ENCODE measurements at regions not wholly inside any gene's neighbourhood (a gene's known extent, or its start where the extent isn't known, plus 50 kb on each side); places are given as distances from the start of the nearest gene placed in this dataset.

DNA sequence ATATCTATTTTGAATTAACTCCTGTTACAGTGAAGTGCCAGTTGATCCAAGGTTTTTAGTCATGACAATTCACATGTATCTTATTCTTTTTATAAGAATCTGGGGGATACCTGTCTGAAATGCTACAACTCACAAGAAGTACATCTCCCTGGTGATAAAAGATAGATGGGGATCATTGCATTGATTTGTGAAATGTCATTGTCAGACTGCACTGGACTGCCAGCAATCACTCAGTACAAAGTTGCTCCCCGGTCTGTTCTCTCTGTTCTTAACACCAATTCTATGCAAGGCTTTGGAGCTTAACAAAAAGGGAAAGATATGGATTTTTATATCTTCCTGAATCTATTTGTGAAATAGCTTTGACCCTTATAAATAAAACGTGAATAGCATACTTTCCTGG is 171.8 kb upstream of the PCSK5 start:
- TF ChIP-seq, protein P1, sequence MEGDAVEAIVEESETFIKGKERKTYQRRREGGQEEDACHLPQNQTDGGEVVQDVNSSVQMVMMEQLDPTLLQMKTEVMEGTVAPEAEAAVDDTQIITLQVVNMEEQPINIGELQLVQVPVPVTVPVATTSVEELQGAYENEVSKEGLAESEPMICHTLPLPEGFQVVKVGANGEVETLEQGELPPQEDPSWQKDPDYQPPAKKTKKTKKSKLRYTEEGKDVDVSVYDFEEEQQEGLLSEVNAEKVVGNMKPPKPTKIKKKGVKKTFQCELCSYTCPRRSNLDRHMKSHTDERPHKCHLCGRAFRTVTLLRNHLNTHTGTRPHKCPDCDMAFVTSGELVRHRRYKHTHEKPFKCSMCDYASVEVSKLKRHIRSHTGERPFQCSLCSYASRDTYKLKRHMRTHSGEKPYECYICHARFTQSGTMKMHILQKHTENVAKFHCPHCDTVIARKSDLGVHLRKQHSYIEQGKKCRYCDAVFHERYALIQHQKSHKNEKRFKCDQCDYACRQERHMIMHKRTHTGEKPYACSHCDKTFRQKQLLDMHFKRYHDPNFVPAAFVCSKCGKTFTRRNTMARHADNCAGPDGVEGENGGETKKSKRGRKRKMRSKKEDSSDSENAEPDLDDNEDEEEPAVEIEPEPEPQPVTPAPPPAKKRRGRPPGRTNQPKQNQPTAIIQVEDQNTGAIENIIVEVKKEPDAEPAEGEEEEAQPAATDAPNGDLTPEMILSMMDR (conservative IDR thresholded peaks at IDR 0.05; ENCODE audit: low read depth, low read length), result no peak

DNA sequence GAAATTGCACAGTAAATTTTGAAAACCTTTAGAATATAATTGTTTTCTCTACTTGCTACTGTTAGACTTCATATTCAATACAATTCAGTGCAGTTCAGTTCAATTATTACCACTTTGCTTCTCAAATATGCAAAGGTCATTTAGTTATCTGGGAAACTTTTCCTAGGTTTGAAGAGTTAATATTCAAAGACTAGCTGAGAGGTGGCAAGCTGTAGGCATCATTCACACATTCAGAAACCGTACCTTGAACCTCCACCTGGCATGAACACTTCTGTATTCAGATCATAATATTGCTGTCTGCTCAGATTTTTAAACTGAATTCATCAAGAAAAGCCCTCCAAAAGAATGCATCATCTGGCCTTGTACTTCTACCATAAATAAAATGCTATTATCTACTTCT is 162.1 kb upstream of the PCSK5 start:
- DNase-seq (ENCODE audit: low read depth), result no peak
- H3K4me3 ChIP-seq (ENCODE audit: low read depth, low read length), result no peak overlapping the region
- TF ChIP-seq, protein P1 (conservative IDR thresholded peaks at IDR 0.05; ENCODE audit: low read depth, low read length), result no peak

More for the DNA sequence above, 171.8 kb upstream of the PCSK5 start:
- no peak overlapping the region for H3K4me3 ChIP-seq (ENCODE audit: low read depth, low read length)
- no peak for DNase-seq (ENCODE audit: low read depth)

DNA sequence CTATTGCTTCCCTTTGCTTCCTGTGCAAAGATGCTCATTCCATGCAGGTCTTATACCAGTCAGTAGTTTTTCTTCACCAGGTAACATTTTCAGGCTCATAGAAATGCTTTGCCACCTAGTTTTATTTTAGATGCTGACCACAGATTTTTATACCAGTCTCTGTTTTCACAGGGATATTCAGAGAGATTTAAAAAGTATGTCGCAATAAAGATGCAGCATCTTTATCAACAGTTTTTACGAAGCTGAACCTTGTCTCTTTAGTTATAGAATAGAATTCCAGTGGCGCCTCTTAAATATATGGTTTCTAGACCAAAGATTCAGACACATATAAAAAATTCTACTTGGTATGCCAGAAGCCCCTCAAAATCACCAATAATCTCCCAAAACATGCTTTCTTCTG is 155.7 kb upstream of the PCSK5 start:
- no peak for DNase-seq (ENCODE audit: low read depth)
- TF ChIP-seq, protein P1 (conservative IDR thresholded peaks at IDR 0.05; ENCODE audit: low read depth, low read length), result no peak

DNA sequence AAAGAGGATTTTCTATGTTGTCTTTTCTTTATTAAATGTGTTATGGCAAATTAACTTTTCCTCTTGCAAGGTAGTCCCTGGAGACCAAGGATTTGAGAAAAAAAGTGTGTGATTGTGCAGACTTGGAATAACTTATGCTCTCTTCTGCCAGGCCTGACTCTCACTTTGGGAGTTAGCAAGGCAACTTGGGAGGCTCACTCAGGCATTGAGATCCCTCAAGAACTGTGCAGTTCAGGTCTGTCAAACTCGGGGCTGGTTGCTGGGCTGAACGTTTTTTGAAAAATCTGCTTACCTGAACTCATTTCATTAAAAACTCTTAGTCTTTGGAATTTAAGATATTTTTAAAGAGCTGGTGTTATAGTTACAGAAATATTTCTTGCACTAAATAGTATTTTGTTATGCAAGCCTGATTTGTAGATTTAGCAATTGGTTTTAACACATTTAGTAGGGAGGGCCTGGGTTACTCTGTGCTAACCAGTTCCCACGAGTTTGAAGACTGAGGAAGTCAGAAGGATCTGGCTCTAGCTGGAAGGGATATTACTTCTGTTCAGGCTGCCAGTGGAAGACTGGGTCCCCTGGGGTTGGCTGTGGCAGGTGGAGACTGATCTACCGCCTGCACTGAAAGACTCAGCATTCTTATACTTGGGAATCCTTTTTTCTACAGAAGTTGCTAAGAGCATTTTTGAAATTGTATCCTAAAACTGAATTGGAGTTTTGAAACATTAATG is 150.4 kb upstream of the PCSK5 start:
- DNase-seq (ENCODE audit: low read depth), result no peak
- H3K4me3 ChIP-seq (ENCODE audit: low read depth, low read length), result no peak overlapping the region
- TF ChIP-seq, protein P1 (conservative IDR thresholded peaks at IDR 0.05; ENCODE audit: low read depth, low read length), result no peak

More for the DNA sequence above, 155.7 kb upstream of the PCSK5 start:
- no peak overlapping the region for H3K4me3 ChIP-seq (ENCODE audit: low read depth, low read length)

DNA sequence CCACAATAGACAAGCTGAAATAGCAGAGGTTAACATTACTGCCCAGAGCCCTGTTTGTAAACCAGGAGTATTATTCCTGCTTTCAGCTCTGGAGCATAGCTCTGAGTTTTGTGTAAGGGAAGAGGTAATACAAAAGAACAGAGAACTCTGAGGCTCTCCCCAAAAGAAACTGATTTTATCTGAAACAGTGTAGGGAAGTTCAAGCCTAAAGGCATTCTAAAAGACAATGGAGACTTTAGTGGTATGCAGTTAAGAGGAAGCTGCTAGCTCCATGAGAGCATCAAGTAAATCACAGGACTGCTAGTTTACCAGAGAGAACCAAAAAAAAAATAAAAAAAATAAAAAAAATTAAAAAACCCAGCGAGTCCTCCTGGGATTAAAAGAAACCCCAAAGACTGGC is 146.6 kb upstream of the PCSK5 start:
- TF ChIP-seq, protein P1 (conservative IDR thresholded peaks at IDR 0.05; ENCODE audit: low read depth, low read length), result no peak
- DNase-seq (ENCODE audit: low read depth), result no peak

DNA sequence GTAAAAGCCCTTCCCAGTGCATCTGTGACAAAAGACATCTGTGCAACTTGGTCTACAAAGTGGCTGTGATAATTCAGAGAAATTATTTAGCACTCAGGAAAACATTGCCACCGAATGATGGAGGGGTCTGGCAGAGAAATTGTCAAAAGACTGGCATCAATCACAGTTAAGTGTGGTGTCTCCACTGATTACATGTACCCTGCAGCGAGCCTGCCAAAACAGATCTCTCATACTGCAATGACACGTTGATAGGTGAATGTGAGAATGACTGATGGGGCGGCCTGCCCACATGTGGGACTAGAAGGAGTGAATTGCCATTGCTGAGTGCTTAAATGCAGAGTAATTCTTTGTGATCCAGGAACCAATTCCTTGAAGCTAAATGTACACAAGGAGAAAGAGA is 136.4 kb upstream of the PCSK5 start:
- DNase-seq (ENCODE audit: low read depth), result no peak
- TF ChIP-seq, protein P1 (conservative IDR thresholded peaks at IDR 0.05; ENCODE audit: low read depth, low read length), result no peak
- H3K4me3 ChIP-seq (ENCODE audit: low read depth, low read length), result no peak overlapping the region

More for the DNA sequence above, 146.6 kb upstream of the PCSK5 start:
- no peak overlapping the region for H3K4me3 ChIP-seq (ENCODE audit: low read depth, low read length)

DNA sequence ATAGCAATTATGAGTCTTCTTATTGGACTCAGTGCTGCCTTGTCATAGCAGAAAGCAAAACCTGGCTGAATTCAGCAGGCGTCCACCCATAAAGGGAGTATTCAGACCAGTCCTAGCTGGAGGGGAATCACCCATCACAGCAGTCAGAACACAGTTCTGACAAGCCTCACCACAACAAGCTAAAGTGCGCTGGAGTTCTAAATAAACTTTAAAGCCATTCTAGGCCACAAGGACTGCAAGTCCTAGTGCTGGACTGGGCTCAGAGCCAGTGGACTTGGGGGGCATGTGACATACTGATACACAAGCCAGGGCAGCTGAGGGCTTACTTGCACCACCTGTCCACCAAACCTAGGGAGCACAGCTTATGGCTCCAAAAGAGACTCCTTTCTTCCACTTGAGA is 115.3 kb upstream of the PCSK5 start:
- TF ChIP-seq, protein P1 (conservative IDR thresholded peaks at IDR 0.05; ENCODE audit: low read depth, low read length), result no peak
- DNase-seq (ENCODE audit: low read depth), result peak; percentile 9
- no peak overlapping the region for H3K4me3 ChIP-seq (ENCODE audit: low read depth, low read length)
